CD4-positive, alpha-beta T cell treated with Interleukin-4 for 1 hour (primary cell): ENCODE measurements at regions not wholly inside any gene's neighbourhood (a gene's known extent, or its start where the extent isn't known, plus 50 kb on each side); places are given as distances from the start of the nearest gene placed in this dataset.
"Not testable (repeated sequence)": the region's sequence is repeated elsewhere in the genome, so short reads cannot be mapped to it uniquely, and the experiment has no call there.

Experiments
- DNase-seq, 2 donors: peaks; one replicate each; pipeline ENCODE4 v3.0.0-alpha.2; 2020 to 2022

DNA sequence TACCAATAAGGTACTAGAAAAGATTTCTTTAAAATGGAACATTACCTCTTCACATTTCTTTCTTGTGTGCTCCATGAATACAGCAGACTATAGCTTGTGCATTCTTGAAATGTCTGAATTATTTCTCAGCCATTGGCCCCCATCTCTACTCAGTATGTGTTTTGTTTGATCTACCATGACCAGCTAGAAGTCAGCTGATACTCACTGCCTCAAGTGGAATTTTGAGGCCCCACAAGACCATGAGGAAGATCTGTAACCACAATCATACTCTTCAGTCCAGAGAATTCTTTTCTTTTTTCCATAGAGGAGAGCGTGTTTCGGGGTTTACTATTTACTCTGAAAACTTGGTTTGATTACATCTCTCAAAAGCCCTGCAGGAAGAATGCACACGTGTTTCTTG is 319.1 kb downstream of the TOX3 start:
- no peak for DNase-seq

DNA sequence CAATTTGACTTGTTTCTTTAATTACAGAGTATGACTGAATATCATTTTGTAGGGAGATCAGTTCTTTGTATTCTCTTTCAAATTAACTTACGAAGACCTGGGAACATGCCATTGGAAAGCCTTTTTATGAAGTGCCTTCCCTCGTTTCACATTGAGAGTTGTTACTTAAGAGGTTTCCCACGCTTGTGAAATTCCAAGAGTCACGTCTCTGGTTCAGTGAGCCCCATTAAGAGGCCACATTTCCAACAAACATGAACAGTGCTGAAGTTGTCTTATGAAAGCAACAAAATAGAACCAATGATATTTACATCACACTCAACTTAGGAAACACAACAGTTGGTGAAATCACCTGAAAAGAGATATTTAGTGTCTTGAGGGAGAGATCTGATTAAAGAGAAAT is 334.1 kb downstream of the TOX3 start:
- no peak for DNase-seq

DNA sequence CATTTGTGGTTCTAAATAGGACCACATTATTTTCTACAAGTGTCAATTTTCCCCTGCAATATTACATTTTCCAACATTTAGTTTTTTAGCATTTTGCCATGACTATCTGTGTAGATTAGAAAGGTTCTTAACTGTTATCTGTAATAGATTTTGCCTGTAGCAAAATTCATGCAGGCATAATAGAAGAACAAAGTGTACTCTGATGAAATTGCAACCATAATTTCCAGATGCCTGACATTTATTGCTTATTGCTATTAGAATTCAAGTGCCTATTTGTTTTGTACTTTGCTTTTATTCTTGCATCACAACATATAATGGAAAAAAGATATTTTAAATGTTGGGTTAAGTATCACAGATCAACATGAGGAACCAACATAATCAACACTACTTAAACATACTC is 337.7 kb downstream of the TOX3 start:
- no peak for DNase-seq

DNA sequence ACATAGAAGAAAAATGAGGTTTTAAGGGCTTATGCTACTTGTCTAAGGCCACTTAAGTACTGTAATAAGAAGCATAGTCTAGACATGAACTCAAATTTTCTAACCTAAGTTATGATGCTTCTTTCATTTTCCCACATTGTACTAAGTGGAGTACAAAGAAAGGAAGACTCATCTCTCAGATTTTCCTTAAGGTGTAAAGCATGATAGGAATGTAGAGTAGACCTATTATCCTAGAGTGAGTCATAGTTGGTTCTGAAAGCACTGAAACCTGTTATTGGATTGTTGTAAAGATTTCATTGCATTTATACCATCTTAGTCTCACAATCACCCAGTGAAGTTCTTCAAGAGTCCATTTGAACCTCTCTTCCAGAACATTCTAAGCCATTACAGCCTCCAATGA is 343.8 kb downstream of the TOX3 start:
- DNase-seq, result no peak

DNA sequence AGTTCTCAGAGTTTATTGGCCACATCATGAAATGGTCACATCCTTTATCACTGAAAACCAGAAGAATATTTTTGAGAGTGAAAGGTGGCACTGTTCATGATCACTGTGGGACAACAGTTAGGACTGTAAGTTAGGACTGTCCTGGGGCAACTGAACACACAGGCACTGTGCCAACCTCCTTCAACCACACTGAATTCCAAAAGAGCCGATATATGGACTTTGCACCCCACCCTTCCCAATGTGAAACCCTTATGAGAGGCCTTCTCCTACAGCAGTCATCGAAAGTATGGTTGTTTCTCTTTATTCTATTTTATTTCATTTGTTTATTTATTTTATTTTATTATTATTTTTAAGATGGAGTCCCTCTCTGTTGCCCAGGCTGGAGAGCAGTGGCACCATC is 353.5 kb downstream of the TOX3 start:
- DNase-seq, result no peak

DNA sequence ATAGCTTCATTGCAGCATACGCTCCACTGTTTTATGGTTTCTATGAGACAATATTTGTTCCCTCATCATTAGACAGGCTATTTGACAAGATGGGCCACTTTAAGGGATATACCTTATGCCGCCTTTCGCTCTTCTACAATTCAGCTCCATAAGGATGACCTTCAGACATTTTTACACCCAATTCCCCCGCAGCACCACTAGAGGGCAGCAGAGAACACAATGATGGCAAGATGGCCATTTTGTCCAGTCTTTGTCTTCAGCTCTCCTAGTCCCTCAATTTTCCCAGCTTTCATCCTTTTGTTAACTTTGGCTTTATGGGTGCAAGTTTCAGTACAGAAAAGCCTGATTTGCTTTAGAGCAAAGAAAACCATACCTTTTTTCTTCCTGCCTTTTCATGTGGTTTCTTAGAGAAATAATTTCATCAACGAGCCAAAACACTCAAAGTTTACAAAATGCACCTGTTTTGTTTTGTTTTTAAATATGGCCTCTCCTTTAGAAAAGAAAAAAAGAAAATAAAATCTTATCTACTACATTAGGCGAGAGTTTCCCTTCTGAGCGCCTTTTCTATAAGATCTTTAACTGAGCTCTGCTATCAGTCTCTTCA is 355.3 kb downstream of the TOX3 start:
- DNase-seq, result peak; percentile 29 to 47

DNA sequence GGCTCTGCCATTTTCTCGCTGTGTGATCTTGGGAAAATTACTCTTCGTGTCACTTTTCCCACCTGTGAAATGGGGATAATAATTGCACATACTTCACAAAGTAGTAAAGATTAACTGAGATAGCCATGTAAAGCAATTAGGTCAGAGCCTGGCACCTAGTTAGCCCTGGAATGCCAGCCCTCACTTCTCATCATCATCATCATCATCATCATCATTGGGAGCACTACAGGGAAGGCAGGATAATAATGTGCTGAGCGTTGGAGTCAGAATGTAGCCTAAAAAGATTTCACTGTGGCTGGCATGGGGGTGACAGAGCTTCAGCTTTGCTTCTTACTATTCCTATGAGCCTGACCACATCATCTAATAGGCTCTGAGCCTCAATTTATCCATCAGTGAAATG is 362.6 kb downstream of the TOX3 start:
- DNase-seq, result no peak

DNA sequence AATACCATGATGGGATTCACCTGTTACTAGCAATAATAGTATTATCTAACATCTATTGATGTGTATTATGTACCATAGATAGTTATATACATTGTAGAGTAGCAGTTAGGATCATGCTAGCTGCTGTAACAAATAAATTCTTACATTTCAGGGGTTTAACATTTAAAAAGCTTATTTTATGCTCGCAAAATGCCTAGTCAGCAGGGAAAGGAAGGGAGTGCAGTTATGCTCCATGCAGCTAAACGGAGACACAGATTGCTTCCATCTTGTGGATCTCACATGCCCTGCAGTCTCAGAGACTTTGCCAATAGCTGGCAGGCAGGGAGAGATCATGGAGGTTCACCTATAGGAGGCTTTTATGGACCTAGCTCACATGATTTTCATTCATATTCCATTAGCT is 364.1 kb downstream of the TOX3 start:
- no peak for DNase-seq

DNA sequence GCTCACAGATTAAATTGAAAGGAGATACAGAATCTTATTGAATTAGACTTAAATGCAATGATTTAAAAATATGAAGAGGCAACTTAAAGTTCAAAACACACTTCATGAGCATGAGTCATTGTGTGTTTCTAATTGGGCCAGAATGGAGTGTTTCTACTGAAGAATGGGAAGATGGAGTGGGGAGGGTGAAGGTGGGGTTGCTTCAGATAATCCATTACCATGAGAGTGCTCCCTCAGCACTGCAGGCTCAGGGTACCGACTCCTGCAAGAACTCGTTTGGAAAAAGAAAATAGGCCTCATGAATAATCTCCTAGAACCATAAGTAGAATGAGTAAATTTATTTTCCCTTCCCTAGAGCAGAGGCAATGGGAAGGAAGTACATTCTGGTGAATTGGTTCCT is 372.8 kb downstream of the TOX3 start:
- DNase-seq, result no peak

DNA sequence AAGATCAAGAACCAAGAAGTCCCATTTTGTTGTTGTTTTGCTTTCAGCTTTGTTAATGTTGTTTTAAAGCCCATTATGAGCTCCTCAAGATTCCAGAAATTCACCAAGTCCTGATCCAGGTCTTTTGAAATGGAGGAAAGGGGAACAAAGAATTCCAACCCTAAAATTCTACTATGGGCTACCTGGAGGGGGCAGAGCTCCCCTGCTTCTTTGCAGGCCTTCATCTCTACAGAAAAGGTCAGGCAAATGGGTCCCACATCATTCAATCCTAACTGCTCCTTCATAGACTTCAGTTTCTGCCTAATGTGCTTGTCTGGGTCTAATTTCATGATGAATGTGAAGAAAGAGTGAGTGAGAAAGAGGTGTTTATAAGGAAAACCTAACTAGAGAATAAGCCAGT is 375.5 kb downstream of the TOX3 start:
- no peak for DNase-seq

DNA sequence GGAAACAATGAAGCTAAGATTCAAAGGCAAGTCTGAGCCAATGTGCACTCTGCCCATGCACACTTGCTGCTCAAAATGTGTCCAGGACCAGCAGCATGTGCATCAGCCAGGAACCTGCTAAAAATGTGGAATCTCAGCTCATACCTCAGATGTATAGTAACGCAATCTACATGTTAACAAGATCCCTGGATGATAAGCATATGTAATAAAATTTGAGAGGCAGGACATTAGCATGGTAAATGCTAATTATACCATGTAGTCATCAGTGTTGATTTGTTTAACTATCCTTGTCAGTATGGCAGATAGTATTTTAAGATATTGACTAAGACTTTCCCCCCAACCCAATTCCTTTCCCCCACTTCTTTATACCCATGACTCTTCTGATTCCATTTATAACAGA is 379.6 kb downstream of the TOX3 start:
- no peak for DNase-seq

DNA sequence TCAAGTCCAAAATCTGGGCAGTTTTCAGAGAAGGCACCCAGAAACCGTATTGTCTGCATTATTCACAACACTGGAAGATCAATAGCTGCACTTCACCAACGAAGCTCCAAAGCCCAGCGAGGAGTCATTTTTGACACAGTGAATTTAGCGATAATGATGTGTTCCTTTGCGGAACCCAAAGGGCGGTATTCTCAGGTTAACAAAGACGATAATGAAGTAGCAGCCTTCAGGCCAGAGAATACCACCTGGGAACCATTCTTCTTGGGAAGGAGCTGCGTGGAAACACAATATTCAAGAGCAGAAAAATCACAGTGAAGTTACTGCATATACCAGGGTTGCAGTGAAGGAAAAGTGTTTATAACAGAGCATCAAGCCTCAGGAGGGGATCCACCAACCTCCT is 381.0 kb downstream of the TOX3 start:
- DNase-seq, result no peak

DNA sequence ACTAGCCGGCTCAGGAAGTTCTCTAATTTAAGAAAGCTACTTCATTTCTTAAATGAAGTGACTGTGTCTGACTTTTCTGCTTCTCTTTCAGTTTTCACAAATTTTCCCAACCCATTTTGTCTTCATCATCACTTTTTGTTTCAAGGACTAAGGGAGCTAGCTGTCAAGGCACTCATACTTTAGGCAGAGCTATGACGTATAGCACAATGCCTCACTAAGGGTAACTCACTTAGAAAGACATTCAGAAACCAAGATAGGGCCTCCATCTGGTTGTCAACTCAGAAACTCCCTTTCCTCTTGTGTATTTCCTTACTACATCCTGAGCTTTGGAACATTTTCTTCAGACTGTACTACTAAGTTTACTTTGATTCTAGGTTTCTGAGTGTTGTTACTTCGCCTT is 397.9 kb downstream of the TOX3 start:
- DNase-seq, result no peak

DNA sequence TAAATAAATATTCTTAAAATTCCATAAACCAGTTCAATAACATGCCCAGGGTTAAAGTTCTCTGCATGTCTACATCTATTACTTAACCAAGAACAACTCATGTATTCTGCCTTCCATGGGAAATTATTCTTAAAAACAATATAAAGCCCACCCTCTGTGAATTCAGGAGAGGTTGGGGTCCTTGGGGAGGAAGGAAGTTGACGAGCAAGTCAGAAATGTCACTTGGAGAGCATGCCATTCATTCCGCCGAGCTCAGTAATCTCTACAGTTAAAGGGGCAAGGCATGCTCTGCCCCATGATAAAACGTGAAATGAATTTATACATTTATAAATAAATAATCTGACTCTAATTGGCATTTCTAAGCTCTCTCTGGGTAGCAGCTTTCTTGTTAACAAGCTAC is 405.1 kb downstream of the TOX3 start:
- no peak for DNase-seq

DNA sequence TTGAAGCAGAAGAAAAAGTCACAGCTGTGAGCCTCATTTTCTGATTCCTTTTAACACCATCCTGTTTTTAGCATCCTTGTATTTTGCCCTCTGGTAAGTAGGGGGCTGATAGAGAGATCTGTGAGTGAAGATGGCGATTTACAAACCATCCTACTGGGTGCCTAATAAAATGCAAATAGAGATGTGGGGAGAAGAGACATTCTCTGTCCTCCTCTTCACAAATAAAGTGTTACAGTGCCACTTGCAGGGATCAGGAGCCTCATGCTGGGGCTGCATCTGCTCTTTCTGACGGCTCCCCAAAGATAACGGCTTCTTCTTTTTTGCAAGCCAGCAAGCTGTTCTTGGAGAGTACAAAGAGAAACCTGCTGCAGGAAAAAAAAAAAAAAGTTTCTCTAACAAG is 418.6 kb downstream of the TOX3 start:
- no peak for DNase-seq

DNA sequence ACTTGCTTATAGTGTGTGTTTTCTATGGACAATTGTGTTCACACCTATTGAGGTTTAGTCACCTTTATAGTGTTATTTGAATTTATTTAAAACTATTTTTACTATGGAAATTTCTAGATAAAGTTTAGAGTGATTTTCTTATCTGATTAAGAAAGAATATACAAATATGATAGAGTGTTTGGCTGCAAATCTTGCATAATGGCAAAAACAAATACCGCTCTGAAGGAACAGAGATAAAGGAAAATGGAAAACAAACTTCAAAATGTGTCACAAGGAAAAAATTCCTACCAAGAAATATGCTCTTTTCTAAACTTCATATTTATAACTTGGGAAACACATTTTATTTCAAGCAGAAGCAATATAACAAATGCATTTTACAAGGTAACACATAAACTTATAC is 423.1 kb downstream of the TOX3 start:
- no peak for DNase-seq

DNA sequence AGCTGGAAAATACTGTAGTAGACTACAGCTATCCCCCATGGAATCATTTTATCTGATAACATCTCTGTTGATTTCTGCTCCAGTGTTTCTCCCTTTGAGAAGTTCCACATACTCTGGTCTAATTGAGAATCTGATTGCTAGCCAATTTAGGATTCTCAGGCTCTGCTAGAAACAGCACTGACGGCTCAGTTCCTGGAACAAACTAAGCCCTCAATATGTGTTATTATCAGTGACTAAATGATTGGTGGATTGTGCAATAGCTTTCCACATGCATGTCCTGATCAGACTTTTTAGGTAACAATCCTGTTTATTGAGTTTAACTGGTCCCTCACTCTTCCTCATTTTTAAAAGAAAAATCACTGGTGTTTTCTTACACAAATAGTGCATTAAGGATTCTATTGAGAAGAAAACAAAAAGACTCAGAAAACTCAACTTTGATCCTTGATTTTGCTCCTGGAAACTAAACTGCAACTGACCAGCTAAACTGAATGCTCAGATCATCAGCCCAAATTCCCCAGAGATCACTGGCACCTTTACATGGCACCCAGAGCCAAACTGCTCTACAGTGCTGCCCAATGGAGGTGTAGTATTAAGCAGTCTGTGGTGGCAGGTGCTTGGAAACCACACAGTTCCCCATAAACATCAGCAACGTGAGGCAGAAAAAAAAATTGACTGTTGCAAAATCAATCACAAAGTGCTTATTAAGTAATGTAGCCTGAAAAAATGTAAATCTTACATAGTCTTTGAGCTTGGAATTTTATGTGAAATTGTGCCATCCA is 423.7 kb downstream of the TOX3 start:
- no peak for DNase-seq

DNA sequence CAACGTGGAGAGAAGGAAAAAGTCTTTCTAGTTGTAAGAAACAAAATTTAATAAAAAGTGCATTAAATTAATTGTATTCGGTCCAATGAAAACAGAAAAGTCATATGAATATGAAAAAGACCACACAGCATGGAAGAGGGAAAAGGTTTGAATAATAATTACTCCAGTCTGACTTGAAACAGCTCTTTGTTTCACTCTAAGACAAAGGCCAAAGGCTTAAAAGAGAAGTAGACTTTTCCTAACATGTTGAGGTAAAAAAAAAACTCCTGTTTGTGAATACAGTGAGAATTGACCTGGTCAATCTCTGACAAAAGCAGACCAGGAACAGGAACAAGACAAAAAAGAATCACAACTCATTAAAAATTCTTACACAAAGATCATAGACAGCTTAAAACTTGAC is 429.8 kb downstream of the TOX3 start:
- DNase-seq, result no peak

DNA sequence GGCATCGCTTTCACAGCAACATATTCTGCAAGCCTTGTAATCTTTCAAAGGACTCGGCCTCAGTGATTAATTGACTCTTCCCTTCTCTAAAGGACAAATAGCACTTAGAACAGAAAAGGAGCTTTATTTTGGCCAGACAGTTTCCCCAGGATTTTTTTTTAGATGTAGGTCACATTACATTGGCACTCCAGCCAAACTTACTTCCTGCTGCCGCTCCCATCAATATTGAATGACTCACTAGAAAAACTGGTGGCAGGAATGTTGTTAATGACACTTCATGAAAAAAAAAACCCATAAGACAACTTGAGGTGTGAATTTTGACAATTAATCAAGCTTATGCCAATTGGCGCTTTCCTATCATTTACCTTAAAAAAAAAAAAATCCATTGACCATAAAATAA is 432.6 kb downstream of the TOX3 start:
- DNase-seq, result no peak

DNA sequence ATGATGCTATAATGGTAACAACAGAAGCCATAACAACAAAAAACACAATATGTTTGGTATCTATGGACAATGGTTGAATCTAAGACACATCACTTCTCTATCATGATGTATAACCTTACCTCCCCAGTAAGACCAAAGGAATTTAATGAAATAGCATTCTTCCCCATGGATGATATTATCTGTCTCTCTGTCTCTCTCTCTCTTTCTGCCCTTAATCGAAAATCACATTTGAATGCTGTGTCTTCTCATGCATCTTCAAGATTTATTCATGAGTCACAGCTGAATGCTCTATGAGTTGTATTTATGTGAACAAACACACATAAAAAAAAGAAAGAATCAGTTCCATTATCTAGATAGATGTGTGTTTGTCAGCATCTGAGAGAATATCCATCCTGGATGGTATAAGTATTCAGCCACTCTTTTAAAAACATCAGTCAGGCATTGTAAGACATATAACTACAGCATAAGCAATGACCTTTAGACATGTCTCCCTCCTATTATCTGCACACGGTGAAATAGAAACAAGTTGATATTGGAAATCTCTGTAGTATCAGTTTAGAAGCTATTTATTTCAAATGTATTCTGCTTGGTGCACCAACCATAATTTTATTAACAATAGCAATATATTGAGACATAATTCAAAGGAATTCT is 433.3 kb downstream of the TOX3 start:
- no peak for DNase-seq

DNA sequence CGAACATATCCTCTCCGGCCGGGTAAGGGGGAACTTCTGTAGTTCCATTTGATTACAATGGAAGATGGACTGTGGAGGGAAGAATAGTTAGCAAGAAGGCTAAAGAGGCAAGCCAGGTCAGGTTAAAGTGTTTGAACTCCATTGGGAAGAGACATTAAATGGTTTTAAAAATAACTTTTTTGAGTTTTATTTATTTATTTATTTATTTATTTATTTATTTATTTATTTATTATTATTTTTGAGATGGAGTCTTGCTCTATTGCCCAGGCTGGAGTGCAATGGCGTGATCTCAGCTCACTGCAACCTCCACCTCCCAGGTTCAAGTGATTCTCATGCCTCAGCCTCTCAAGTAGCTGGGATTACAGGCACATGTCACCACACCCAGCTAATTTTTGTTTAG is 441.9 kb downstream of the TOX3 start:
- not testable (repeated sequence) for DNase-seq

DNA sequence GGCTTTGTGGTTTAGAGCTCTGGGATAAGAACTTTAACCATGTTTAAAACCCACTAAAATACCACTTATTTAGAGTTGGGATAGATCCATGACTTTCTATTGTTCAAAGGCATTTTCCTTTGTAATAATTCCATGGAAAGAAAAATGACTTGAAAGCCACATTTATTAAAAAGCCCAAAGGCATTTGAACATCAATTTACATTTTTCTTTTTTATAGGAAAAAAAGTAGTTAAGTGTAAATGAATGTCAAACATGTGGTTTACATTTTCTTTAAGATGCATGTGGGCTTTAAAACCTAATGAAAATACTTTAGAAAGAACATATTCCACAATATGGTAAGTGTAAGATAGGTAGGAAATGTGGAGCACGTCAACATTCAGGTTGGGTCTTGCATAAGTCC is 443.2 kb downstream of the TOX3 start:
- no peak for DNase-seq

DNA sequence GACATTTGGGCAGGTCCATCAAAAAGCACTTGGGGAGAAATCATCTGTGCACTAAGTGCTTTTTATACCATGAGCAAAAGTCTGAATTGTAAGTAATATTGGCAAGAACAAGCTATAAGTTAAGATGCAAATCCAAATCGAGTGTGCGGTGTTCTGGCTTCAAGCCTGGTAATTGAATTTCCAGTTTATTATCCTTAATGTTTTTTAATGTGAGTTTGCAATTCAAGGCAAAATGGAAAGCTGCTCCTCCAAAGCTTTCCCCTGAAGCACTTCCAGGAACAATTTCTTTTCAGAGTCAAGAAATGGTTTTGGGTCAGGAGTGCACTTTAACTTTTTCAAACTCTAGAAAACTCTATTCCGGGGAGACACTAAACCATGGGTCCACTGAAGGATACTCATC is 445.7 kb downstream of the TOX3 start:
- DNase-seq, result no peak

DNA sequence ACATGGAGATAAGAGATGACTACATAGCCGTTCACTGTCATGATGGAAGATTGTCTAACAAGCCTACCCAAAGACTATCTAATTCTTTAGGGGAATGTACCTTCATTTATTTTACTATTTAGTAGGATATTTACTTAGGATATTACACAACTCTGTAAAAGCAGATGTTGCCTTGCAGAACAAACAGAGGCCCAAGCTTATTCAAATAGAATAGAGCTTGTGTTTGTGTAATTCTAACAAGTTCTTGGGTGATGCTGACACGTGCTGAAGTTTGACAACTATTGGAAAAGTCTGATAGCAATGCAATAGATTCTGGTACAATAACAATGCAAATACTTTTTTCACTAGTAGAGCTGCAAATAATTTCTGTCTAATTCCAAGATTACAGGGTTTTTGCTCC is 447.6 kb downstream of the TOX3 start:
- DNase-seq, result no peak

DNA sequence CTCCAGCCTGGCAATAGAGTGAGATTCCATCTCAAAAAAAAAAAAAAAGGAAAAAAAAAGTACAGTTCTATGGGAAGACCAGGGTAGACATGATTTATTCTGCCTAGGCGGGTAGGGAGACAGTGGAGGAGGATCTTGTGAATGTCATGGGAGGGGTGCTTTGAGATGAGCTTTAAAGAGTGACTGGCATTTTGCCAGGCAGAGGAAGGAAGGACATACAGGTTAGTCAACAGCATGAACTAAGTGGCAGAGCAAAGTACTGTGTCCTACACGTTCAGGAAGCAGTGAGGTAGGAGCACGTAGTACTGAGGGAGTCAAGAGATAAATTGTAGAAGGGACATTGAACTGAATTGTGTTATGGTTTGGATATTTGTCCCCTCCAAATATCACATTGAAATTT is 451.5 kb downstream of the TOX3 start:
- DNase-seq, result no peak
